Spleen (tissue), 3 donors: ENCODE measurements at regions not wholly inside any gene's neighbourhood (a gene's known extent, or its start where the extent isn't known, plus 50 kb on each side); places are given as distances from the start of the nearest gene placed in this dataset.

Experiments used
- POLR2A ChIP-seq, 3 donors: fragments of 450-650 bp; IDR thresholded peaks; one replicate each; pipeline ENCODE4 v1.5.1; 2017; ENCODE audit warnings: antibody characterized with exemption in 3 of 3, mild to moderate bottlenecking in 1 of 3
- POLR2AphosphoS5 ChIP-seq, 3 donors: sonication (generic); formaldehyde crosslinking; IDR thresholded peaks; one replicate each; pipeline ENCODE4 v1.5.1; 2017; ENCODE audit warnings: antibody characterized with exemption in 3 of 3

DNA sequence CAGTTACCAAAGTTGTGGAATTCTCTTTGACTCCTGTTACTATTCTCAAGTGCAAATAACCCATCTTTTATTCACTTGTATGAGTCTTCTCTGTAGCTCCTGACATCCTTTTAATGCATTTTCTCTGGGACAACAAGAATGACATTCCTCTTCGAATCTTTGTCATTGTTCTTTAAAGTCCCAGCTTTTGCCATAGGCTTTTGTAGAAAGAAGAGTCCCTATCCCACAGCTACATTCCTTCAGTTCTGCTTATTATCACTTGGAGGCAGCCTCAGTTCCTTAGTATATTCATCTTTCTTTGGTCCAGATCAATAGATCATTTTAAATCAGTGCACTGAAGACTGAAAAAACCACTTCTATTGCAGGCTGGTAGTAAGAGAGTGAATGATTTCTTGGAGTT is 560.2 kb downstream of the DACH1 start:
- TF ChIP-seq POLR2A (IDR thresholded peaks at IDR 0.05) (no peak), POLR2AphosphoS5 (IDR thresholded peaks at IDR 0.05) (no peak)
